ENCODE measurements at regions not wholly inside any gene's neighbourhood (a gene's known extent, or its start where the extent isn't known, plus 50 kb on each side); places are given as distances from the start of the nearest gene placed in this dataset.

GRCh38 chr5:163379298-163380155 lies 57.9 kb upstream of the CCNG1 start:
- TF ChIP-seq, protein P1, sequence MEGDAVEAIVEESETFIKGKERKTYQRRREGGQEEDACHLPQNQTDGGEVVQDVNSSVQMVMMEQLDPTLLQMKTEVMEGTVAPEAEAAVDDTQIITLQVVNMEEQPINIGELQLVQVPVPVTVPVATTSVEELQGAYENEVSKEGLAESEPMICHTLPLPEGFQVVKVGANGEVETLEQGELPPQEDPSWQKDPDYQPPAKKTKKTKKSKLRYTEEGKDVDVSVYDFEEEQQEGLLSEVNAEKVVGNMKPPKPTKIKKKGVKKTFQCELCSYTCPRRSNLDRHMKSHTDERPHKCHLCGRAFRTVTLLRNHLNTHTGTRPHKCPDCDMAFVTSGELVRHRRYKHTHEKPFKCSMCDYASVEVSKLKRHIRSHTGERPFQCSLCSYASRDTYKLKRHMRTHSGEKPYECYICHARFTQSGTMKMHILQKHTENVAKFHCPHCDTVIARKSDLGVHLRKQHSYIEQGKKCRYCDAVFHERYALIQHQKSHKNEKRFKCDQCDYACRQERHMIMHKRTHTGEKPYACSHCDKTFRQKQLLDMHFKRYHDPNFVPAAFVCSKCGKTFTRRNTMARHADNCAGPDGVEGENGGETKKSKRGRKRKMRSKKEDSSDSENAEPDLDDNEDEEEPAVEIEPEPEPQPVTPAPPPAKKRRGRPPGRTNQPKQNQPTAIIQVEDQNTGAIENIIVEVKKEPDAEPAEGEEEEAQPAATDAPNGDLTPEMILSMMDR (IDR thresholded peaks at IDR 0.05; ENCODE audit: poor library complexity, severe bottlenecking) = no peak
- TF ChIP-seq POLR2AphosphoS5 (IDR thresholded peaks at IDR 0.05) = no peak

Measured in neural cell (in vitro differentiated cells).